SH-SY5Y (cell line): ENCODE measurements at regions not wholly inside any gene's neighbourhood (a gene's known extent, or its start where the extent isn't known, plus 50 kb on each side); places are given as distances from the start of the nearest gene placed in this dataset.

ENCODE experiments used
- GATA2 ChIP-seq: IDR thresholded peaks from 2 replicates; pipeline ENCODE4 v1.6.1; 2011; ENCODE audit warnings: mild to moderate bottlenecking, low read depth, low read length
- GATA3 ChIP-seq: IDR thresholded peaks from 2 replicates; pipeline ENCODE4 v1.6.1; 2011; ENCODE audit warnings: low read depth, mild to moderate bottlenecking, low read length, moderate library complexity

GRCh38 chr16:86320237-86320595 lies 190.1 kb upstream of the FOXF1 start:
- TF ChIP-seq GATA2 (no peak), GATA3 (no peak)
